ENCODE measurements at regions not wholly inside any gene's neighbourhood (a gene's known extent, or its start where the extent isn't known, plus 50 kb on each side); places are given as distances from the start of the nearest gene placed in this dataset.

- ChIA-PET POLR2A (no interaction called here), CTCF (no interaction called here)
- Mint-ChIP-seq H3K27ac (no peak overlapping the region), H3K9me3 (peaks cover 0 to 9% (median 6%) of the 10 kb centered on the region in 3 donors), H3K27me3 (no peaks in the 10 kb centered on the region), H3K4me1 (no peaks in the 10 kb centered on the region), H3K36me3 (no peaks in the 10 kb centered on the region), H3K4me3 (no peak overlapping the region)
- Histone ChIP-seq H3K27ac (ENCODE audit: low read length) (no peak overlapping the region), H3K9me3 (no peaks in the 10 kb centered on the region), H3K36me3 (ENCODE audit: control insufficient read depth in 2 of 2, extremely low read depth in 1 of 2, insufficient read depth in 1 of 2, low read length in 1 of 2) (no peaks in the 10 kb centered on the region), H3K27me3 (replicated peaks in 1 of 2; ENCODE audit: control insufficient read depth in 2 of 2, extremely low read depth in 1 of 2, insufficient read depth in 2 of 2, low read length in 1 of 2) (peaks cover 0 to 4% of the 10 kb centered on the region in 2 experiments), H3K4me1 (ENCODE audit: control insufficient read depth in 1 of 2, extremely low read depth in 1 of 2, insufficient read depth in 2 of 2, low read length in 2 of 2) (no peaks in the 10 kb centered on the region), H3K4me3 (ENCODE audit: control insufficient read depth in 1 of 2, extremely low read depth in 1 of 2, low read length in 1 of 2) (no peak overlapping the region)
- no peak for DNase-seq
- no CpG with 5 or more reads among the region's 2 CpGs for WGBS (ENCODE audit: insufficient coverage)
- ATAC-seq (replicated peaks in 1 of 4) = no peak
These were observed 134.2 kb upstream of the GAS1 start for GRCh38 chr9:87081503-87081902.

- Mint-ChIP-seq H3K27me3 (no peaks in the 10 kb centered on the region), H3K9me3 (peaks cover 0 to 5% (median 4%) of the 10 kb centered on the region in 3 donors), H3K27ac (no peak overlapping the region), H3K4me3 (no peak overlapping the region), H3K36me3 (no peaks in the 10 kb centered on the region), H3K4me1 (no peaks in the 10 kb centered on the region)
- Histone ChIP-seq H3K27me3 (replicated peaks in 1 of 2; ENCODE audit: control insufficient read depth in 2 of 2, extremely low read depth in 1 of 2, insufficient read depth in 2 of 2, low read length in 1 of 2) (peaks cover 0 to 4% of the 10 kb centered on the region in 2 experiments), H3K4me3 (ENCODE audit: control insufficient read depth in 1 of 2, extremely low read depth in 1 of 2, low read length in 1 of 2) (no peak overlapping the region), H3K4me1 (ENCODE audit: control insufficient read depth in 1 of 2, extremely low read depth in 1 of 2, insufficient read depth in 2 of 2, low read length in 2 of 2) (no peaks in the 10 kb centered on the region), H3K27ac (ENCODE audit: low read length) (no peak overlapping the region), H3K36me3 (ENCODE audit: control insufficient read depth in 2 of 2, extremely low read depth in 1 of 2, insufficient read depth in 1 of 2, low read length in 1 of 2) (no peaks in the 10 kb centered on the region), H3K9me3 (no peaks in the 10 kb centered on the region)
- ChIA-PET CTCF (no interaction called here), POLR2A (no interaction called here)
- 94% methylated on average over 13 of the region's 13 CpGs for WGBS (ENCODE audit: insufficient coverage)
- ATAC-seq (replicated peaks in 1 of 4) (no peak), DNase-seq (no peak)
These were observed 136.7 kb upstream of the GAS1 start for GRCh38 chr9:87083986-87084385.

GRCh38 chr9:87084407-87084806, 137.1 kb upstream of the GAS1 start:
- no peaks in the 10 kb centered on the region for H3K36me3 Mint-ChIP-seq
- ChIA-PET POLR2A (no interaction called here), CTCF (no interaction called here)
- DNase-seq = no peak
- Histone ChIP-seq H3K27me3 (replicated peaks in 1 of 2; ENCODE audit: control insufficient read depth in 2 of 2, extremely low read depth in 1 of 2, insufficient read depth in 2 of 2, low read length in 1 of 2) (peaks cover 0 to 4% of the 10 kb centered on the region in 2 experiments), H3K4me3 (ENCODE audit: control insufficient read depth in 1 of 2, extremely low read depth in 1 of 2, low read length in 1 of 2) (no peak overlapping the region), H3K36me3 (ENCODE audit: control insufficient read depth in 2 of 2, extremely low read depth in 1 of 2, insufficient read depth in 1 of 2, low read length in 1 of 2) (no peaks in the 10 kb centered on the region), H3K4me1 (ENCODE audit: control insufficient read depth in 1 of 2, extremely low read depth in 1 of 2, insufficient read depth in 2 of 2, low read length in 2 of 2) (no peaks in the 10 kb centered on the region), H3K9me3 (no peaks in the 10 kb centered on the region), H3K27ac (ENCODE audit: low read length) (no peak overlapping the region)
- H3K27ac Mint-ChIP-seq = no peak overlapping the region
- no peak for ATAC-seq (replicated peaks in 1 of 4)
- H3K4me1 Mint-ChIP-seq = no peaks in the 10 kb centered on the region
- no peaks in the 10 kb centered on the region for H3K27me3 Mint-ChIP-seq
- 95% methylated on average over 12 of the region's 12 CpGs for WGBS (ENCODE audit: insufficient coverage)
- H3K9me3 Mint-ChIP-seq = peaks cover 0 to 3% (median 2%) of the 10 kb centered on the region in 3 donors
- no peak overlapping the region for H3K4me3 Mint-ChIP-seq

GRCh38 chr9:87085073-87085472, 137.8 kb upstream of the GAS1 start:
- Histone ChIP-seq H3K27ac (ENCODE audit: low read length) (no peak overlapping the region), H3K36me3 (ENCODE audit: control insufficient read depth in 2 of 2, extremely low read depth in 1 of 2, insufficient read depth in 1 of 2, low read length in 1 of 2) (no peaks in the 10 kb centered on the region), H3K27me3 (replicated peaks in 1 of 2; ENCODE audit: control insufficient read depth in 2 of 2, extremely low read depth in 1 of 2, insufficient read depth in 2 of 2, low read length in 1 of 2) (peaks cover 0 to 4% of the 10 kb centered on the region in 2 experiments), H3K4me3 (ENCODE audit: control insufficient read depth in 1 of 2, extremely low read depth in 1 of 2, low read length in 1 of 2) (no peak overlapping the region), H3K4me1 (ENCODE audit: control insufficient read depth in 1 of 2, extremely low read depth in 1 of 2, insufficient read depth in 2 of 2, low read length in 2 of 2) (no peaks in the 10 kb centered on the region), H3K9me3 (no peaks in the 10 kb centered on the region)
- Mint-ChIP-seq H3K27ac (no peak overlapping the region), H3K4me3 (no peak overlapping the region), H3K27me3 (no peaks in the 10 kb centered on the region), H3K4me1 (no peaks in the 10 kb centered on the region), H3K36me3 (no peaks in the 10 kb centered on the region), H3K9me3 (no peaks in the 10 kb centered on the region)
- no peak for ATAC-seq (replicated peaks in 1 of 4)
- ChIA-PET CTCF (no interaction called here), POLR2A (no interaction called here)
- no peak for DNase-seq
- 93% methylated on average over 2 of the region's 27 CpGs for WGBS (ENCODE audit: insufficient coverage)

- H3K4me3 ChIP-seq (ENCODE audit: control insufficient read depth in 1 of 2, extremely low read depth in 1 of 2, low read length in 1 of 2) = no peak overlapping the region
- no peaks in the 10 kb centered on the region for H3K4me1 Mint-ChIP-seq
- DNase-seq (no peak), ATAC-seq (replicated peaks in 1 of 4) (no peak)
- H3K4me1 ChIP-seq (ENCODE audit: control insufficient read depth in 1 of 2, extremely low read depth in 1 of 2, insufficient read depth in 2 of 2, low read length in 2 of 2) = no peaks in the 10 kb centered on the region
- 88% methylated on average over 7 of the region's 9 CpGs for WGBS (ENCODE audit: insufficient coverage)
- H3K27me3 ChIP-seq (replicated peaks in 1 of 2; ENCODE audit: control insufficient read depth in 2 of 2, extremely low read depth in 1 of 2, insufficient read depth in 2 of 2, low read length in 1 of 2) = peaks cover 0 to 4% of the 10 kb centered on the region in 2 experiments
- CTCF ChIA-PET = no interaction called here
- no peaks in the 10 kb centered on the region for H3K36me3 ChIP-seq (ENCODE audit: control insufficient read depth in 2 of 2, extremely low read depth in 1 of 2, insufficient read depth in 1 of 2, low read length in 1 of 2)
- no peak overlapping the region for H3K27ac Mint-ChIP-seq
- H3K4me3 Mint-ChIP-seq = no peak overlapping the region
- no peaks in the 10 kb centered on the region for H3K9me3 Mint-ChIP-seq
- H3K27me3 Mint-ChIP-seq = no peaks in the 10 kb centered on the region
- no peak overlapping the region for H3K27ac ChIP-seq (ENCODE audit: low read length)
- POLR2A ChIA-PET = no interaction called here
- H3K9me3 ChIP-seq = no peaks in the 10 kb centered on the region
- no peaks in the 10 kb centered on the region for H3K36me3 Mint-ChIP-seq
These were observed 138.2 kb upstream of the GAS1 start for GRCh38 chr9:87085521-87085920.

GRCh38 chr9:87086221-87086818, 139.0 kb upstream of the GAS1 start:
- H3K9me3 Mint-ChIP-seq = peaks cover 0 to under 1% (median 0%) of the 10 kb centered on the region in 3 donors
- CTCF ChIA-PET = no interaction called here
- Histone ChIP-seq H3K36me3 (ENCODE audit: control insufficient read depth in 2 of 2, extremely low read depth in 1 of 2, insufficient read depth in 1 of 2, low read length in 1 of 2) (no peaks in the 10 kb centered on the region), H3K27ac (ENCODE audit: low read length) (no peak overlapping the region), H3K9me3 (no peaks in the 10 kb centered on the region), H3K27me3 (replicated peaks in 1 of 2; ENCODE audit: control insufficient read depth in 2 of 2, extremely low read depth in 1 of 2, insufficient read depth in 2 of 2, low read length in 1 of 2) (peaks cover 0 to 4% of the 10 kb centered on the region in 2 experiments), H3K4me1 (ENCODE audit: control insufficient read depth in 1 of 2, extremely low read depth in 1 of 2, insufficient read depth in 2 of 2, low read length in 2 of 2) (no peaks in the 10 kb centered on the region), H3K4me3 (ENCODE audit: control insufficient read depth in 1 of 2, extremely low read depth in 1 of 2, low read length in 1 of 2) (no peak overlapping the region)
- H3K27ac Mint-ChIP-seq = no peak overlapping the region
- POLR2A ChIA-PET = no interaction called here
- 80% methylated on average over 1 of the region's 8 CpGs for WGBS (ENCODE audit: insufficient coverage)
- no peaks in the 10 kb centered on the region for H3K36me3 Mint-ChIP-seq
- no peaks in the 10 kb centered on the region for H3K4me1 Mint-ChIP-seq
- H3K27me3 Mint-ChIP-seq = peaks cover 0 to under 1% of the 10 kb centered on the region in 2 donors
- H3K4me3 Mint-ChIP-seq = no peak overlapping the region
- DNase-seq (no peak), ATAC-seq (replicated peaks in 1 of 4) (no peak)

- no peak overlapping the region for H3K27ac Mint-ChIP-seq
- ATAC-seq (replicated peaks in 1 of 4) = no peak
- H3K4me3 Mint-ChIP-seq = no peak overlapping the region
- Histone ChIP-seq H3K4me1 (ENCODE audit: control insufficient read depth in 1 of 2, extremely low read depth in 1 of 2, insufficient read depth in 2 of 2, low read length in 2 of 2) (no peaks in the 10 kb centered on the region), H3K27ac (ENCODE audit: low read length) (no peak overlapping the region), H3K36me3 (ENCODE audit: control insufficient read depth in 2 of 2, extremely low read depth in 1 of 2, insufficient read depth in 1 of 2, low read length in 1 of 2) (no peaks in the 10 kb centered on the region), H3K9me3 (no peaks in the 10 kb centered on the region), H3K4me3 (ENCODE audit: control insufficient read depth in 1 of 2, extremely low read depth in 1 of 2, low read length in 1 of 2) (no peak overlapping the region), H3K27me3 (replicated peaks in 1 of 2; ENCODE audit: control insufficient read depth in 2 of 2, extremely low read depth in 1 of 2, insufficient read depth in 2 of 2, low read length in 1 of 2) (peaks cover 0 to 4% of the 10 kb centered on the region in 2 experiments)
- H3K9me3 Mint-ChIP-seq = peaks cover 0 to 3% (median 0%) of the 10 kb centered on the region in 3 donors
- H3K36me3 Mint-ChIP-seq = no peaks in the 10 kb centered on the region
- no peaks in the 10 kb centered on the region for H3K4me1 Mint-ChIP-seq
- DNase-seq = no peak
- CTCF ChIA-PET = no interaction called here
- POLR2A ChIA-PET = no interaction called here
- H3K27me3 Mint-ChIP-seq = peaks cover 0 to 4% of the 10 kb centered on the region in 2 donors
These were observed 139.9 kb upstream of the GAS1 start for GRCh38 chr9:87087197-87087596.

All from T-cell (primary cell).